HL-60 (cell line): ENCODE measurements at regions not wholly inside any gene's neighbourhood (a gene's known extent, or its start where the extent isn't known, plus 50 kb on each side); places are given as distances from the start of the nearest gene placed in this dataset.

Source experiments
- CTCF ChIP-seq: IDR thresholded peaks from one replicate; pipeline ENCODE4 v1.5.1; 2011; ENCODE audit warnings: low read length, control low read depth, inconsistent platforms; ENCODE audit not compliant: insufficient read depth
- REST ChIP-seq: IDR thresholded peaks from 2 replicates; pipeline ENCODE4 v1.6.1; 2012; ENCODE audit warnings: low read depth; ENCODE audit not compliant: insufficient replicate concordance
- SPI1 ChIP-seq: IDR thresholded peaks from 2 replicates; pipeline ENCODE4 v1.6.1; 2012; ENCODE audit warnings: low read depth, mild to moderate bottlenecking, borderline replicate concordance

GRCh38 chr2:196448407-196449079 lies 191.0 kb upstream of the CCDC150 start:
- no peak for TF ChIP-seq CTCF
- no peak for TF ChIP-seq SPI1
- TF ChIP-seq REST: no peak
